Breast epithelium (tissue), 4 donors: ENCODE measurements at regions not wholly inside any gene's neighbourhood (a gene's known extent, or its start where the extent isn't known, plus 50 kb on each side); places are given as distances from the start of the nearest gene placed in this dataset.
"Not testable (repeated sequence)": the region's sequence is repeated elsewhere in the genome, so short reads cannot be mapped to it uniquely, and the experiment has no call there.

Source experiments
- DNase-seq, 2 donors: peaks; one replicate each; pipeline ENCODE4 v3.0.0-alpha.2; 2019; ENCODE audit warnings: low spot score in 2 of 2
- H3K27ac ChIP-seq, 2 donors: fragments of 200-600 bp; sonication (generic) in 1 of 2; one replicate each; pipeline ENCODE4 v1.5.1; 2016 to 2019; ENCODE audit warnings: mild to moderate bottlenecking in 1 of 2
- H3K27me3 ChIP-seq, 2 donors: fragments of 200-600 bp; sonication (generic) in 1 of 2; one replicate each; pipeline versions ENCODE4 v1.5.1 to v1.6.0; 2017 to 2019; ENCODE audit warnings: control low read depth in 1 of 2, mild to moderate bottlenecking in 1 of 2
- H3K36me3 ChIP-seq: fragments of 200-600 bp; one replicate; pipeline ENCODE4 v1.5.1; 2019
- H3K4me1 ChIP-seq, 2 donors: fragments of 200-600 bp; sonication (generic); one replicate each; pipeline ENCODE4 v1.5.1; 2016 to 2019; ENCODE audit warnings: control low read depth in 1 of 2
- H3K4me3 ChIP-seq, 3 donors: fragments of 200-600 bp; sonication (generic); 1 replicate in 2 of 3; 2 replicates in 1 of 3; pipeline ENCODE4 v1.5.1; 2016 to 2019; ENCODE audit warnings: mild to moderate bottlenecking in 3 of 3, moderate library complexity in 2 of 3
- H3K9me3 ChIP-seq, 2 donors: fragments of 200-600 bp; sonication (generic) in 1 of 2; one replicate each; pipeline ENCODE4 v1.5.1; 2016 to 2019; ENCODE audit warnings: control low read depth in 1 of 2
- CTCF ChIP-seq, 3 donors: fragments of 450-650 bp; IDR thresholded peaks; one replicate each; pipeline ENCODE4 v1.5.1; 2016 to 2017; ENCODE audit warnings: antibody characterized with exemption in 3 of 3, mild to moderate bottlenecking in 3 of 3, moderate library complexity in 3 of 3
- POLR2A ChIP-seq: fragments of 450-650 bp; IDR thresholded peaks from one replicate; pipeline ENCODE4 v1.6.1; 2016; ENCODE audit warnings: antibody characterized with exemption, mild to moderate bottlenecking, moderate library complexity
- POLR2AphosphoS5 ChIP-seq, 3 donors: sonication (generic); formaldehyde crosslinking; IDR thresholded peaks; one replicate each; pipeline ENCODE4 v1.6.1; 2017; ENCODE audit warnings: antibody characterized with exemption in 3 of 3
- intact Hi-C: fragments of 100-400 bp; cut with DNase I; formaldehyde crosslinking; loops from one replicate; pipeline ENCODE4 v1.15.1; 2023; ENCODE audit warnings: low total_unique reads

- Histone ChIP-seq H3K4me3 (no peak overlapping the region), H3K9me3 (no peaks in the 10 kb centered on the region), H3K36me3 (no peaks in the 10 kb centered on the region), H3K27me3 (no peaks in the 10 kb centered on the region), H3K4me1 (peaks cover 0 to 16% of the 10 kb centered on the region in 2 donors), H3K27ac (no peak overlapping the region)
- intact Hi-C loops: no loop called here
- DNase-seq: no peak
- no peak for TF ChIP-seq POLR2AphosphoS5 (IDR thresholded peaks at IDR 0.05)
- TF ChIP-seq POLR2A: no peak
- TF ChIP-seq CTCF (IDR thresholded peaks at IDR 0.05): no peak
Observed at GRCh38 chr5:56633950-56634349, 181.4 kb upstream of the MAP3K1 start.

- no peak for DNase-seq
- Histone ChIP-seq H3K27me3 (no peaks in the 10 kb centered on the region), H3K4me3 (no peak overlapping the region), H3K9me3 (no peaks in the 10 kb centered on the region), H3K4me1 (peaks cover 0 to 10% of the 10 kb centered on the region in 2 donors), H3K36me3 (no peaks in the 10 kb centered on the region), H3K27ac (no peak overlapping the region)
- intact Hi-C loops: no loop called here
- no peak for TF ChIP-seq POLR2A
- no peak for TF ChIP-seq POLR2AphosphoS5 (IDR thresholded peaks at IDR 0.05)
- TF ChIP-seq CTCF (IDR thresholded peaks at IDR 0.05): no peak
Observed at GRCh38 chr5:56632939-56633338, 182.4 kb upstream of the MAP3K1 start.

- Histone ChIP-seq H3K27me3 (no peaks in the 10 kb centered on the region), H3K4me3 (no peak overlapping the region), H3K36me3 (no peaks in the 10 kb centered on the region), H3K27ac (peak overlapping the region in 1 of 2 donors; percentile 33), H3K9me3 (no peaks in the 10 kb centered on the region), H3K4me1 (peaks cover 0 to 2% of the 10 kb centered on the region in 2 donors)
- intact Hi-C loops: no loop called here
- no peak for TF ChIP-seq CTCF (IDR thresholded peaks at IDR 0.05)
- TF ChIP-seq POLR2A: no peak
- TF ChIP-seq POLR2AphosphoS5 (IDR thresholded peaks at IDR 0.05): no peak
- DNase-seq: no peak
Observed at GRCh38 chr5:56632199-56632598, 183.2 kb upstream of the MAP3K1 start.

GRCh38 chr5:56631719-56632118, 183.6 kb upstream of the MAP3K1 start:
- no peak overlapping the region for H3K4me3 ChIP-seq
- intact Hi-C loops: no loop called here
- no peaks in the 10 kb centered on the region for H3K4me1 ChIP-seq
- no peak for DNase-seq
- TF ChIP-seq CTCF (IDR thresholded peaks at IDR 0.05) (no peak), POLR2A (no peak), POLR2AphosphoS5 (IDR thresholded peaks at IDR 0.05) (no peak)
- peak overlapping the region in 1 of 2 donors; percentile 33 for H3K27ac ChIP-seq
- no peaks in the 10 kb centered on the region for H3K9me3 ChIP-seq
- no peaks in the 10 kb centered on the region for H3K27me3 ChIP-seq
- H3K36me3 ChIP-seq: no peaks in the 10 kb centered on the region

- H3K4me3 ChIP-seq, H3K27me3 ChIP-seq, H3K36me3 ChIP-seq, DNase-seq, intact Hi-C loops, H3K9me3 ChIP-seq, H3K4me1 ChIP-seq, H3K27ac ChIP-seq: not testable (repeated sequence)
Observed at GRCh38 chr5:56628616-56629015, 186.7 kb upstream of the MAP3K1 start.

- TF ChIP-seq POLR2A (no peak), CTCF (IDR thresholded peaks at IDR 0.05) (no peak), POLR2AphosphoS5 (IDR thresholded peaks at IDR 0.05) (no peak)
- H3K27me3 ChIP-seq: no peaks in the 10 kb centered on the region
- no peaks in the 10 kb centered on the region for H3K4me1 ChIP-seq
- intact Hi-C loops: no loop called here
- H3K36me3 ChIP-seq: no peaks in the 10 kb centered on the region
- H3K9me3 ChIP-seq: no peaks in the 10 kb centered on the region
- no peak overlapping the region for H3K27ac ChIP-seq
- H3K4me3 ChIP-seq: no peak overlapping the region
- DNase-seq: no peak
Observed at GRCh38 chr5:56625541-56625940, 189.8 kb upstream of the MAP3K1 start.
